Calu3 (cell line): ENCODE measurements at regions not wholly inside any gene's neighbourhood (a gene's known extent, or its start where the extent isn't known, plus 50 kb on each side); places are given as distances from the start of the nearest gene placed in this dataset.

Experiments used
- BruUV-seq: library from RNA; stranded (reverse); fragments of 400-500 nt; replicated peaks from 2 replicates; lab custom pipeline; 2021; lab: Mats Ljungman, UMichigan
- CTCF ChIA-PET: fragments of 300-600 bp; sonication (Branson Sonifier 250); formaldehyde crosslinking; loops from one replicate; lab custom pipeline; 2022; ENCODE audit warnings: antibody characterized with exemption; lab: Charles Lee
- DNase-seq: peaks from one replicate; pipeline ENCODE4 v3.0.0; 2022
- H3K27ac Mint-ChIP-seq: one replicate; pipeline ENCODE4 v1.8.0; 2022; ENCODE audit warnings: mixed read lengths; ENCODE audit not compliant: unreplicated experiment
- H3K27me3 Mint-ChIP-seq: one replicate; pipeline ENCODE4 v1.8.0; 2022; ENCODE audit warnings: mixed read lengths; ENCODE audit not compliant: unreplicated experiment
- H3K36me3 Mint-ChIP-seq: one replicate; pipeline ENCODE4 v1.8.0; 2022; ENCODE audit warnings: mild to moderate bottlenecking, moderate library complexity, mixed read lengths; ENCODE audit not compliant: insufficient read depth, unreplicated experiment
- H3K4me1 Mint-ChIP-seq: one replicate; pipeline ENCODE4 v1.8.0; 2022; ENCODE audit warnings: mild to moderate bottlenecking, low read depth, mixed read lengths; ENCODE audit not compliant: unreplicated experiment
- H3K4me3 Mint-ChIP-seq: one replicate; pipeline ENCODE4 v1.8.0; 2022; ENCODE audit warnings: mild to moderate bottlenecking, low read depth, moderate library complexity, mixed read lengths; ENCODE audit not compliant: unreplicated experiment
- H3K9me3 Mint-ChIP-seq: one replicate; pipeline ENCODE4 v1.8.0; 2022; ENCODE audit warnings: low read depth, mixed read lengths; ENCODE audit not compliant: unreplicated experiment
- intact Hi-C: fragments of 100-400 bp; cut with micrococcal nuclease; formaldehyde crosslinking; loops from one replicate; pipeline ENCODE4 v1.10.0; 2022; ENCODE audit not compliant: unreplicated experiment
- TF ChIP-seq, protein P1 (sequence below): fragments of 200-600 bp; IDR thresholded peaks from one replicate; pipeline ENCODE4 v1.8.0; 2022; ENCODE audit warnings: antibody characterized with exemption; ENCODE audit not compliant: unreplicated experiment

DNA sequence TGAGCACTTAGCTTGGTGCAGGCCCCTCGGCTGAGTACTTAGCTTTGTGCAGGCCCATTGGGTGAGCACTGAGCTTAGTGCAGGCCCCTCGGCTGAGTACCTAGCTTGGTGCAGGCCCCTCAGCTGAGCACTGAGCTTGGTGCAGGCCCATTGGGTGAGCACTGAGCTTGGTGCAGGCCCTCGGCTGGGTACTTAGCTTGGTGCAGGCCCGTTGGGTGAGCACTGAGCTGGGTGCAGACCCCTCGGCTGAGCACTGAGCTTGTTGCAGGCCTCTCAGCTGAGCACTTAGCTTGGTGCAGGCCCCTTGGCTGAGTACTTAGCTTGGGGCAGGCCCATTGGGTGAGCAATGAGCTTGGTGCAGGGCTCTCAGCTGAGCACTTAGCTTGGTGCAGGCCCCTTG is 387.1 kb downstream of the THBS2 start:
- Mint-ChIP-seq H3K36me3 (no peaks in the 10 kb centered on the region), H3K27ac (no peak overlapping the region), H3K27me3 (no peaks in the 10 kb centered on the region), H3K4me3 (no peak overlapping the region), H3K4me1 (peaks cover 5% of the 10 kb centered on the region), H3K9me3 (no peaks in the 10 kb centered on the region)
- no peak for DNase-seq
- CTCF ChIA-PET = interaction anchor here (0.6 to 0.7 kb wide), 2 partner anchors 121 to 279 kb away, joined by 3 to 9 read pairs; no protein-coding TSS in a partner anchor
- intact Hi-C loops = no loop called here
- TF ChIP-seq, protein P1, sequence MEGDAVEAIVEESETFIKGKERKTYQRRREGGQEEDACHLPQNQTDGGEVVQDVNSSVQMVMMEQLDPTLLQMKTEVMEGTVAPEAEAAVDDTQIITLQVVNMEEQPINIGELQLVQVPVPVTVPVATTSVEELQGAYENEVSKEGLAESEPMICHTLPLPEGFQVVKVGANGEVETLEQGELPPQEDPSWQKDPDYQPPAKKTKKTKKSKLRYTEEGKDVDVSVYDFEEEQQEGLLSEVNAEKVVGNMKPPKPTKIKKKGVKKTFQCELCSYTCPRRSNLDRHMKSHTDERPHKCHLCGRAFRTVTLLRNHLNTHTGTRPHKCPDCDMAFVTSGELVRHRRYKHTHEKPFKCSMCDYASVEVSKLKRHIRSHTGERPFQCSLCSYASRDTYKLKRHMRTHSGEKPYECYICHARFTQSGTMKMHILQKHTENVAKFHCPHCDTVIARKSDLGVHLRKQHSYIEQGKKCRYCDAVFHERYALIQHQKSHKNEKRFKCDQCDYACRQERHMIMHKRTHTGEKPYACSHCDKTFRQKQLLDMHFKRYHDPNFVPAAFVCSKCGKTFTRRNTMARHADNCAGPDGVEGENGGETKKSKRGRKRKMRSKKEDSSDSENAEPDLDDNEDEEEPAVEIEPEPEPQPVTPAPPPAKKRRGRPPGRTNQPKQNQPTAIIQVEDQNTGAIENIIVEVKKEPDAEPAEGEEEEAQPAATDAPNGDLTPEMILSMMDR = no peak
- BruUV-seq = no TSS peak

DNA sequence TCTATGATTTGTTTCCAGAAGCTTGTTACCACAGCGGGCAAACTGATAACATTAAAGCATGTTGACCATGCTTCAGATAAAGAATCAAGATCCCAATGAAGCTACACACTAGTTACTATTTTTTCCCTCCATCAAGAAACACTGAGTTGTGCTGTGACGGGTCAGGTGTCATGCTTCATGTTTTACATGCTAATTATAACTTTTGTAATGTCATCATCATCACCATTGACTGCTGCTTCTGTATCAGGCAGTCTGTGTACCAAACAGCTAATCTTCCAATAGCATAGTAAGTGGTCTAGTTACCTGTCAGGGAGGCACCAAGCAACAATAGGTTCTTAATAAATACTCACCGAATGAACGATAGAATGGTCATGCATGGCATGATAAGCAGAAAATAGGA is 388.1 kb downstream of the THBS2 start:
- TF ChIP-seq, protein P1 = no peak
- Mint-ChIP-seq H3K27ac (no peak overlapping the region), H3K4me1 (no peaks in the 10 kb centered on the region), H3K4me3 (no peak overlapping the region), H3K27me3 (no peaks in the 10 kb centered on the region), H3K36me3 (no peaks in the 10 kb centered on the region), H3K9me3 (no peaks in the 10 kb centered on the region)
- no TSS peak for BruUV-seq
- intact Hi-C loops = no loop called here
- CTCF ChIA-PET = no interaction called here
- no peak for DNase-seq

DNA sequence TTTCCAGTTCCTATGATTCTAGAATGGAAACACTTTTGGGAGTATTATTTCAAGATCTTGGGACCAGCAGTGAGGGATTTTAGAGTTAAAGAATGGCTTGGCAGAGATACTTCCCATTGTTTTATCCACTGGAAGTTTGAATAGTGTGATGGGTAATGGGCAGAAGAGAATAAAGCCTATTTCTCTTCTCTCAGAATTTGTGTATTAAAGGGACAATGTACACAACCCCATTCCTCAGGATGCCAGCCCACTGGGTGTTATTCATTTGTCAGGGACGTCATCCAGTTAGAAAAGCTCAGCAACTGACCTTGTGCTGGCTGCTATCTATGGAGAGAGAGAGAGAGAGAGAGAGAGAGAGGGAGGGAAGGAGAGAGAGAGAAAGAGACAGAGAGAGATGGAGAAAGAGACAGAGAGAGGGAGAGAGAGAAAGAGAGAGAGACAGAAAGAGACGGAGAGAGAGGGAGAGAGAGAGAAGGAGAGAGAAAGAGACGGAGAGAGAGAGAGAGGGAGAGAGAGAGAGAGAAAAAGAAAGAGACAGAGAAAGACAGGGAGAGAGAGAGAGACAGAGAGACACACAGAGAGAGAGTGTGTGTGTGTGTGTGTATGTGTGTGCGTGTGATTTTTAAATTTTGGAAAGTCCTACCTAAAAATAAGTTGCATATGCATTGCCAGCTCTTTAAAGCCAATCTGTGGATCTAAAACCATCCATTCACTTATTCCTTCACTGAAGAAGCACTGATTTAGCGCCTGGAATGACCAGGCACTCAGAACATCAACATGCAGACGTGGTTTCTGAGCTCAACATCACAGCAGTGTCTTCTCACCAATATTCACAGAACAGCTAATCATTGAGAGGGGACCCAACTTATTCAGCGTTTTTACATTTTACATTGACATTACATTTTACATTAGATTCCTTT is 388.8 kb downstream of the THBS2 start:
- no peak overlapping the region for H3K27ac Mint-ChIP-seq
- no TSS peak for BruUV-seq
- no peak for DNase-seq
- H3K27me3 Mint-ChIP-seq = no peaks in the 10 kb centered on the region
- H3K4me3 Mint-ChIP-seq = no peak overlapping the region
- CTCF ChIA-PET = no interaction called here
- TF ChIP-seq, protein P1 = no peak
- H3K9me3 Mint-ChIP-seq = no peaks in the 10 kb centered on the region
- no peaks in the 10 kb centered on the region for H3K36me3 Mint-ChIP-seq
- intact Hi-C loops = no loop called here
- H3K4me1 Mint-ChIP-seq = no peaks in the 10 kb centered on the region

DNA sequence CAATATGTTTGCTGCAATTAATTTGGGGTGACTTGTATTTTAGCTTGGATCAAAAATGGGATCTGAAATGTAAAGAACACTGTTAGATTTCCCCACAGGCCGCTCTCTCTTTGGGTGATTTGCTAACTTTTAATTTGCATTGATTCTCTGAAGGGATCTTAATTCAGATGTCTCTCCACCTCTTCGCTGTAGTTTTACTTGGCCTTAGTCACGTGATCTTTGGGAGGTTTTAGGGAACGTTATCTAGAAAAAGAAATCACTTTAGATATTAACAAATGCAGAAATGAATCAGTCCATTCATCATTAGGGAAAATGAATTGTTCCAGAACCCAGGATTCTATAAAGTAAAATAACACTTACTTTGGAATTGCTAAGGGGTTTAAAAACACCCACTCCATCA is 390.2 kb downstream of the THBS2 start:
- Mint-ChIP-seq H3K9me3 (no peaks in the 10 kb centered on the region), H3K27me3 (no peaks in the 10 kb centered on the region), H3K4me3 (no peak overlapping the region), H3K36me3 (no peaks in the 10 kb centered on the region), H3K4me1 (no peaks in the 10 kb centered on the region), H3K27ac (no peak overlapping the region)
- DNase-seq = no peak
- BruUV-seq = no TSS peak
- intact Hi-C loops = no loop called here
- CTCF ChIA-PET = no interaction called here
- TF ChIP-seq, protein P1 = no peak
